ENCODE measurements at regions not wholly inside any gene's neighbourhood (a gene's known extent, or its start where the extent isn't known, plus 50 kb on each side); places are given as distances from the start of the nearest gene placed in this dataset.

- FAIRE-seq (no peak), DNase-seq (no peak), ATAC-seq (no peak)
- Histone ChIP-seq H3K4me1 (no peaks in the 10 kb centered on the region), H3K9me3 (no peaks in the 10 kb centered on the region), H3K27ac (no peak overlapping the region), H3K27me3 (no peaks in the 10 kb centered on the region), H3K4me3 (no peak overlapping the region), H3K36me3 (no peaks in the 10 kb centered on the region)
- no peak for TF ChIP-seq CTCF (IDR thresholded peaks at IDR 0.05)
- WGBS, 2 donors, result 19 to 27% methylated on average over 1 of the region's 1 CpG
- intact Hi-C loops (cut with DNase I), result no loop called here
These were observed 926.2 kb downstream of the TSN start for GRCh38 chr2:122681626-122682025.

GRCh38 chr2:122682356-122682755, 926.9 kb downstream of the TSN start:
- Histone ChIP-seq H3K27ac (no peak overlapping the region), H3K36me3 (no peaks in the 10 kb centered on the region), H3K4me3 (no peak overlapping the region), H3K4me1 (no peaks in the 10 kb centered on the region), H3K9me3 (no peaks in the 10 kb centered on the region), H3K27me3 (no peaks in the 10 kb centered on the region)
- DNase-seq, result no peak
- FAIRE-seq, result no peak
- TF ChIP-seq CTCF (IDR thresholded peaks at IDR 0.05), result no peak
- intact Hi-C loops (cut with DNase I), result no loop called here
- no peak for ATAC-seq
- WGBS, 2 donors, result 66 to 71% methylated on average over 3 of the region's 3 CpGs

- H3K27ac ChIP-seq, result no peak overlapping the region
- FAIRE-seq, result no peak
- no peaks in the 10 kb centered on the region for H3K4me1 ChIP-seq
- intact Hi-C loops (cut with DNase I), result no loop called here
- no peaks in the 10 kb centered on the region for H3K36me3 ChIP-seq
- H3K27me3 ChIP-seq, result no peaks in the 10 kb centered on the region
- ATAC-seq, result no peak
- TF ChIP-seq CTCF (IDR thresholded peaks at IDR 0.05), result no peak
- H3K4me3 ChIP-seq, result no peak overlapping the region
- DNase-seq, result no peak
- WGBS, 2 donors, result 54 to 57% methylated on average over 1 of the region's 1 CpG
- H3K9me3 ChIP-seq, result no peaks in the 10 kb centered on the region
These were observed 927.6 kb downstream of the TSN start for GRCh38 chr2:122683018-122683417.

GRCh38 chr2:122692400-122693083, 937.1 kb downstream of the TSN start:
- Histone ChIP-seq H3K27me3 (peaks cover 0 to 2% (median 0%) of the 10 kb centered on the region in 4 donors), H3K9me3 (no peaks in the 10 kb centered on the region), H3K4me1 (no peaks in the 10 kb centered on the region), H3K4me3 (no peak overlapping the region), H3K36me3 (no peaks in the 10 kb centered on the region), H3K27ac (no peak overlapping the region)
- no peak for ATAC-seq
- DNase-seq, result no peak
- no peak for TF ChIP-seq CTCF (IDR thresholded peaks at IDR 0.05)
- intact Hi-C loops (cut with DNase I), result no loop called here
- FAIRE-seq, result no peak
- WGBS, 2 donors, result 44 to 63% methylated on average over 4 of the region's 4 CpGs

- intact Hi-C loops (cut with DNase I), result no loop called here
- no peak for DNase-seq
- H3K4me3 ChIP-seq, result no peak overlapping the region
- no peak for TF ChIP-seq CTCF (IDR thresholded peaks at IDR 0.05)
- H3K27ac ChIP-seq, result no peak overlapping the region
- no peaks in the 10 kb centered on the region for H3K36me3 ChIP-seq
- 82 to 90% methylated on average over 1 of the region's 1 CpG for WGBS, 2 donors
- no peak for ATAC-seq
- no peak for FAIRE-seq
- H3K9me3 ChIP-seq, result no peaks in the 10 kb centered on the region
- H3K4me1 ChIP-seq, result no peaks in the 10 kb centered on the region
- H3K27me3 ChIP-seq, result peaks cover 0 to 2% (median 0%) of the 10 kb centered on the region in 4 donors
These were observed 942.0 kb downstream of the TSN start for GRCh38 chr2:122697415-122697814.
